Umbilical cord (tissue), 1 donor: ENCODE measurements at regions not wholly inside any gene's neighbourhood (a gene's known extent, or its start where the extent isn't known, plus 50 kb on each side); places are given as distances from the start of the nearest gene placed in this dataset.
"Not testable (repeated sequence)": the region's sequence is repeated elsewhere in the genome, so short reads cannot be mapped to it uniquely, and the experiment has no call there.

Experiments
- DNase-seq: peaks from one replicate; pipeline ENCODE4 v3.0.0-alpha.2; 2015; ENCODE audit warnings: low spot score

DNA sequence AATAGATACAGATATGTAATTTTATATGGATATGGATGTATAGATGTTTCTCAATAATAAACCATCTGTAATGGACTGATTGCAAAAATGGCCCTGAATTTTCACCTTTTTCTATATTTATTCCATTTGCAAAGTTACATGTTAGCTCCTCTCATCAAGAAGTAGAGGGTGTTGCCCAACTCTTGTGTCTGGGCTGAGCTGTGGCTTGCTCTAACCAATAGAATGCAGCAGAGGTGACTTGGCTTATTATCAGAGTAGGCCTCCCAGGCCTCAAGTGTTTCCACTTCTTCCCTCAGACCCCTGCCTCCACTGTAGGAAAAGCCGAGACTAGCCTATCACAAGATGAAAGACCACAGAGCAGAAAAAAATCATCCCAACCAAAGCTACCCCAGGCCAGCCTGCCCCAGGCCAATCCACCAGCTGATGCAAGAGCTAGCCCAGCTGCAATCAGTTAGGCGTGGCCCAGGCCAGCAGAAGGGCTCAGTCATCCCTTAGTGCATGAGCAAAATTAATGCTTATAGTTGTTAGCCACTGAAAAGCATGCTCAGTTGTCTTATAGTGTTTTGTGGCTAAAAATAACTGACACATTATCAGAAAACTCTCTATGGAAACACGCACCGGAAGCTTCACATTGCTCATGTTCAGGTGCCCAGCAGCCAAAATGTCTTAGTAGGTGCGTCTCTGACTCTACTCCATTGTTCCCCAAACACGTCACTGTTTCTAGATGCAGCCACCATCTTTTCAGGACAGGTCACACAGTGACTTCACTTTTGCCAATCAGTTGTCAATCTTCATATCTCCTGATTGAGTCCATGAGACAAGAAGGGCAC is 464.0 kb downstream of the FBXO15 start:
- DNase-seq: no peak

DNA sequence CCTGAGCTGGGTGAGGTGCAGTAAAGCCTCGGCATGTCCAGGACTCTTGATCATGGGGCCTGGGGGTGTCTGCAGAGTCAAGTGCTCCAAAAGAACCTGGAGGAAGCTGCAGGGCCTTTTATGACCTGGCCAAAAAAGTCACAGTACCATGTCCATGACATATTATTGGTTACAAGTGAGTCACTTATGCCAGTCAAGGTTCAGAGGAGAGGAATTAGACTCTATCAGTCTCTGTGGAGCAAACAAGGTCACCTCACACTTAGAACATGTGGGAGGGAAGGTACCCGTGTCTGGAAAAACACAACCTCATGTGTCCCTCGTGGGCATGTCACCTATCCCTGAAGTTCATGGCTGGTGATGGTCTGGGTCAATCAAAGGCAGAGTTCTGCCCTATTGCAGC is 465.7 kb downstream of the FBXO15 start:
- DNase-seq: no peak

DNA sequence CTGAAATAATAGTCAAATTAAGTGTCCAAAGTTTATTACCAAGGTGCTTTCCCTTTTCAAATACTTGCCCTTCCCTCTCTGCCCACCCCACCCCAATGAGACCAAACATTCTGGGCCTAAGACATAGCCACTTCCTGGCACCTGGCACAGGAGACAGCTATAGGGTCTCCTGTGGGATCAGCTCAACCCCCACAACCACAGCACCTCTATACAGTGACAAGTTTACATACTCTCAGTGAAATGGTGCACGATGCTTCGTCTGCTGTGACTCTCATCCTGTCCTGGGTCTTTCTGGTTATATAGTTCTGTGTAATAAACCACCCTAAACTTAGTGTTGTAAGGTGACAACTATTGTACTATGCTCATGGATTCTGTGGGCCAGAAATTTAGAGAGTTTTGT is 466.2 kb downstream of the FBXO15 start:
- no peak for DNase-seq

DNA sequence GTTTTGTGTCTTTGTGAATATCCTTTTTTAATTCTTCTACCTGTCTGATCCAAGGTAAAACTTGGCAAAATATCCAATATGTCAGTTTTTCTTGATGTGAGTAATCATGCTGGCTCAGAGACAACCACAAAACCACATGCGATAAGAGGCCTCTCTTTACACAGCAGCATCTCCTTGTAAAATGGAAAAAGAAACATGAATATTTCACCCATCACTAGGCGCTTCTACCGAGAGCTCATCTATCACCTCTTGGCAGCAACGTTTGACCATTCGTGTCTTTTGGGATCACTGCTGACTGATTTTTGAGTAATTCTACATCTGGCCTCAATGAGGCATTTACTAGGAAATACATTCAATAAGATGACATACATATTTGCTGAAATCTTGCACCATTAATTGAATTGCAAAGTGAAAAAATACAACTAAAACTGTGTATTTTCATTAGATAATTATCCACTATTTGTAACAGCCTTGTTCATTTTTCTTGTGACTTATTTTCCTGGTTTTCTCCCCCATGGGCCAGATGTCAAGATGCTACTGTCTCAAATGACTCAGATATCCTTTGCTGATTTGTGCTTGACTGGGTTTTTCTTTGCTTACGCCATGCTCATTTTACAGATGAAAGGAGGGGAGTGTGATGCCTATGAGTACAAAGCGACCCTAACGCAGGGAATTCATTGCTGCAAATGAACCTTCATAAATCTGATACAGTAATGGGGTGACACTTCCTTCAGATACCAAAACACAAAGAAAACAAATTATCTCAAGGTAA is 467.5 kb downstream of the FBXO15 start:
- DNase-seq: no peak

DNA sequence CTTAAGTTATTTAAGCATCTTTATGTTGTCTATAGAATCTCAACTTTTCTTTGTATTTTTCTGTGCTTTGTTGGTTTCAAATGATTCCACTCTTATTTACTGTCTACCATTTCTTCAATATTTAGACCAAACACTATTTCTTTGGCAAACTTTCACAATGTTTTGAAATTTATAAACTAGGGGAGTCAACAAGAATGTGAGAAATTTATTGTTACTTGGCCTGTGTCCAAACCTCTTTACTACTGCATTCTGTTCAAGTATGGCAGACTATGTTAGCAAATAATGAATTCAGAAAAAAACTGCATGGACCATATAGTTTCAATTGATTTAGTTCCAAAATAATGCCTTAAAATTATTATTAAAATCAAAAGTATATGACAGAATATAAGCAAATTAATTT is 470.2 kb downstream of the FBXO15 start:
- no peak for DNase-seq

DNA sequence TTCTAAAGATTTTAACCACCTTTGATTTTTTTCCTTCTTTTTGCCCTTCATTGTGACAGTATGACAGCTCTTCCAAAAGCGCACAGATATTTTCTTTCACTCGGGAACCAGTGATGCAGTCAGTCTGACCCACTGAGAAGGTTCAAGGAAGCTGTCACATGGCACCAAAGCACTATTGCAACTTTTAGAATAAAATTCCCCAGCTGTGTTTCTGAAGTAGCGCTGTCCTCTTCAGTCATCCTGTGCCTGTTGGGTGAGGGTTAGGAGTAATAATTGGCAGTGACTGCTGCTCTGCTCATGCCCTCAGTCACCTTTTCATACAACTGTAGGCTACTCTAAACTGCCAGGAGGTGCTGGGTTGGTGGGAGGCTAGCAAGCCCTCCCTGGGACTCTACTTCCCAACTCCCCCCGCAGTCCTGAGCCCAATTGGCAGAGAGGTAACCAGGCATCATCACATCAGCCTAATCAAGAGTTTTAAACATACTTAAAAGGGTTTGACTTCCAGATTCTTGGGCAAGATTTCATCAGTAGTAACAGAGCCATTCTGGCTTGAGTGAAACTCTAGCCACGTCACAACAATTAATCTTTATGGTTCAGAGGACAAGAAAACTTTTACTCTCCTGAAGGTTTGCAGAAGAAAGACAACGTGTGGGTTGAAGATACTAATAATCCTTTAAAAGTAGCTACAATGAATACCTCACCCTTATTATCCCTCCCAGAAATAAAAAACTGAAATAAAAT is 473.3 kb downstream of the FBXO15 start:
- no peak for DNase-seq

DNA sequence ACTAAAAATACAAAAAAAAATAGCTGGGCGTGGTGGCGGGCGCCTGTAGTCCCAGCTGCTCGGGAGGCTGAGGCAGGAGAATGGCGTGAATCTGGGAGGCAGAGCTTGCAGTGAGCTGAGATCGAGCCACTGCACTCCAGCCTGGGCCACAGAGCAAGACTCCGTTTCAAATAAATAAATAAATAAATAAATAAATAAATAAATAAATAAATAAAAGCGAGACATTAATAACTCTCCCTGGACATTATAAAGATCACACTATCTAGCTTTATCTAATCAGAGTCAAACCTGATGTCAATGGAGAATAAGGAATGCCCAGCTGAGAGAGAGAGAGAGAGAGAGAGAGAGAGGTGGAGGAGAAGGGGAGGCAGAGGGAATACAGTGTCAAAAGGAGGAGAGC is 476.2 kb downstream of the FBXO15 start:
- DNase-seq: not testable (repeated sequence)

DNA sequence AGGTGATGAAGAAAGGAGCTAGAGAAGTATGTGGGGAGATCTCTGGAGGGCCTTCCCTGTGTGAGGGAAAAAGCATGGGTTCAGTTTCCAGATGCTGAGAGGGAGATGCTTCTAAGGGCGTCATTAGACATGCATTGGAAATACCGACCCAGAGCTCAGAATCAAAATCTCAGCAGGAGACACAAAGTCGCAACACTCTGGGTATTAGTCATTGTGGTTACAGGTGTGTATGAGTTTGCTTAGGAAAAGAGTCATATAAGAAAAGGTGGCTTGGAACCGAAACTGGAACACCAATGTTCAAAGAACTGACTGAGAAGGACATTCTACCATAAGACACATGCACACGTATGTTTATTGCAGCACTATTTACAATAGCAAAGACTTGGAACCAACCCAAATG is 477.1 kb downstream of the FBXO15 start:
- DNase-seq: no peak

DNA sequence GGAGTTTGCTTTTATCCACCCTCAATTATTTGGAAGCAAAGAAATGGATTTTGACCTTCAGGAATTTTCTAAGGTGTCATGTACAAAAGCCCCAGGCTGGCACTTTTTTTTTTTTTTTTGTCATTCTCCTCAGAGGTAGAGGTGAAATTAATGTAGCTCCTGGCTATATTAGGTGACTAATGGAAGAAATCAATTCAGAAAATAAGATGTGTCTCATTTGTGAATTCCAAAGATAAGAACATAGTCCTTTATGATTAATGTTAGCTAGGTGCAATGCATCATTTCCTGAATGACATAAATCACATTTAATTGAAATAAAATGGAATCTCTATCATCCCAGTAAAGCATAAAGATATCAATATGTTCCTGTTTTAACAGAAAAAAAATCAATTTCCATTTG is 477.6 kb downstream of the FBXO15 start:
- no peak for DNase-seq

DNA sequence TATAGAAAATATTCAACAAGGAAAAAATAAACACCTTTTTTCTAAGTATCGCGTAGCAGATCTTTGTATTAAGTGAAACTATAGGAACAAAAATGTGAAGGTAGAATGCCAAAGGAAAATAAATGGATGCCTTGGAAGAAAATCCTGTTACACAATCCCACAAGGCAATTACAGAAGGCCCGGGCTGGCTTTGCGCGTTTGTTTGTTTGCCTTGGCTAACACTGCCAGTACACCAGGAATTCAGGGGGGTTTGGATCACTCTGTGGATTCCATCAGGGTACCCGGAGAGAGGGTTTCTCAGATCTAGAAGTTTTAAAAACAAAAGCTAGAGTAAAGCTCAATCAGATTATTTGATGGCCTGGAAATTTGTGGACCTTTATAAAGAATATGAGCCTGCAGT is 478.3 kb downstream of the FBXO15 start:
- no peak for DNase-seq

DNA sequence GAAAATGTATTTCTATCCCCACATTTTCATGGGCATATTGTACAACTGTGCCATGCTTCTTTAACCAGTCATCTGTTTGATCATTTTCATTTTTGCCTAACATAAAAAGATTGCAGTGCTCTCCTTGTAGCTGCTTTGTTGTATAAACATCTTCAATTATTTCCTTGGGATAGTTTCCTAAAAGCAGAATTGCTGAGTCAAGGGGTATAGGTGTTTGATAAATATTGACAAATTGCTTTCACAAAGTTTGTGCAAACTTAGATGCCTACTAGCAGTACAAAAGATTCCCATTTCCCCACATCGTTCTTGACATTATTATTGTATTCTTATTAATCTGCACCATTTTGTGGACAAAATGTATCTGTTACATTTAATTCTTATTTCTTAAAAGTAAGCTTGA is 479.6 kb downstream of the FBXO15 start:
- no peak for DNase-seq

DNA sequence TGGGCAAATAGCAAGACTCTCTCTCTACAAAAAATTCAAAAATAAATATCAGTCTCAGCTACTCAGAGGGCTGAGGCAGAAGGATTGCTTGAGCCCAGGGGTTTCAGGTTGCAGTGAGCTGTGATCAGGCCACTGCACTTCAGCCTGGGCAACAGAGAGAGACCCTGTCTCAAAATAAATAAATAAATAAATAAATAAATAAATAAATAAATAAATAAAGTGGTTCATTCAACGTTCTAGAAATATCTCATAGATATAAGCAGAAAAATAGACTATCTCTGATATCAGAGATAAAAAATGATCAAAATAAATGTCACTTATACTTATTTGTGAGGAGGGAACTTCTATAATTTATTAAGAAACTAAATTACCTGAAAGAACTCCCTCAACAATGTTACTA is 480.9 kb downstream of the FBXO15 start:
- no peak for DNase-seq

DNA sequence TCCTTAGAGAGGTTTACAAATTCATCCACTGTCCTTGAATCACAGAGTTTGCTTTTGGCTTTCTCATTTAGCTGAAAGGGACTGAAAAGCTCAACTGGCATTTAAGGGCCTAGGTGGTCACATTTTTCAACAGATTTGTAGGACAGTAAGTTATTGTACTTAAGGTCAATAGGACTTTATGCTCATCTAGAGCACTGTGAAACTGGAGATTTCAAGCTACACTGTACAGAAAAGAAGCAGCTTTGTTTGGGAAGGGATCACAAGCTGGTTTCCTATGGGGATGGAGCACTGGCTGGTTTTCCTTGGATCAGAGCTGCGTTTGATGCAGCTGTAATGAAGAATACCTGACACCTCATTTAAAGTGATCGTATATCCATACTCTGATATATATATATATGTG is 482.7 kb downstream of the FBXO15 start:
- no peak for DNase-seq

DNA sequence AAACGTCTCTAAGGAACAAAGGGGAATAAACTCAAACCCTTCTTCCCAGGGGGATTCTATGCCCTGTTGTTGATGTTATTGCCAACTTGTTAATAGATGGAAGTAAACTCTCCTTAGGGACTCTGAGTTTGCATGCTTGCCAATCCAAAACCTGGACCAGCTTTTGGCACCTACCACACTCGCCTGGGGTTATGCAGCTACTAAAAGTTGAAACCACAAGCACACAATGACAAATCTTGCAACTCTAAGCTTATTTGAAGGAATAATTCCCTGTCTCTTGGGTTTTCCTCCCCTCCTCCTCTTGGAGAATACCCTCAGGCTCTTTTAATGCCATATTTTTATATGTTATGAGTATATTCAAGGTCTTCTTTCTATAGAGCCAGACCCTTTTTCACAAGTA is 484.1 kb downstream of the FBXO15 start:
- DNase-seq: no peak

DNA sequence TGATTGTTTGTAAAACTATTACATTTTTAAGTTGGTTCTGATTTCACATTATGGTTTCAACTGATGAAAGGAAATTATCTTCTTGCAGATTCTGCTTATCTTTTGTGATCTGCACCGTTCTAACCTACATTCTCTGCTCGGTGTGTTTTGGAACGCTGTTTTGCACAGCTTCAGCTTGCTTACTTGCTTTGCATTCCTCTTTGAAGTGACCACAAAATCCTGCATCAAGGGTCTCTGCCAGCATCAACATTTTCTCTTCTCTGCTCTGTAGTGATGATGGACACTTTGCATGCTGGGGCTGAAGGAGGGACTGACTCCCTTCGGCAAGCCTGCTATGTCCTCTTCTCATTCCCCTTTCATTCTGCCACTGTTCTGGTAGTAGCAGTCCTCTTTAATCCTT is 485.2 kb downstream of the FBXO15 start:
- no peak for DNase-seq

DNA sequence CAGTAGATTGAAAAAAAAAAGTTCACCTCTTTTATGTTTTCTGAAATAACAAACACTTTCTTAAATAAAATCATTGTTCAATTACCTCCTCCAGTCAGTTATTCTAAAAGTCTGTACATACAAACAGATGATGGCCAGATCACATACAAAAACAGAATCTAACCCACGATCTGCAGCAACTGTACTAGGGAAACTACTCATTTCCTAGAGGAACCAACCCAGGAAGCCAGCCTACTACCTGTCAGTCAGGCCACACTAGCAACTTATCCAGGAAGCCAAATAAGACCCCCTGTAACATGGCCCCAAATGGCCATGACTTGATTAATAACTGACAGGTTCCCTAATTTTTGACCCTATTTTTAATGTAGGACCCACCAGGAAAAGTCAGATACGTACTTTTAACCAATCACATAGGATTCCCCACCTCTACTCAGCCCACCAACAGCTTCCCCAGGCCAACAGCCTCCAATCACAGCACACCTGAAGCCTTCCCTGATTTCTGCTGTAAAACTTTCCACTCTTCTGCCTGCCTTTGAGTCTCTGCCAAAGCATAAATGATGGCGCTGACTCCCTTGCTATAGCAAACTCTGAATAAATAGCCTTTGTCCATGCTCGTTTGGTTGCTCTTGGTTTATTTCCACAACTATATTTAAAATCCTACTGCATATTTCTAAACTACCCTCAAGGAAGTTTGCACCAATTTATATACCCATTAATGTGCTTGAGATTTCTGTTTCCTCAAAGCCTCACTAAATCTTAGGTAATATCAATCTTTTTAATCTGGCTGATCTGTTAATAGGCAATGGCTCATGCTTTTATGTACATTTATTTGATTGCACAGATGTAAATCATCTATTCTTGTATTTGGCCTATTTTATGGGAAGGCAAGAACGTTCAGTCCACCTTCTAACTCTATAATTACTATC is 486.4 kb downstream of the FBXO15 start:
- DNase-seq: no peak

DNA sequence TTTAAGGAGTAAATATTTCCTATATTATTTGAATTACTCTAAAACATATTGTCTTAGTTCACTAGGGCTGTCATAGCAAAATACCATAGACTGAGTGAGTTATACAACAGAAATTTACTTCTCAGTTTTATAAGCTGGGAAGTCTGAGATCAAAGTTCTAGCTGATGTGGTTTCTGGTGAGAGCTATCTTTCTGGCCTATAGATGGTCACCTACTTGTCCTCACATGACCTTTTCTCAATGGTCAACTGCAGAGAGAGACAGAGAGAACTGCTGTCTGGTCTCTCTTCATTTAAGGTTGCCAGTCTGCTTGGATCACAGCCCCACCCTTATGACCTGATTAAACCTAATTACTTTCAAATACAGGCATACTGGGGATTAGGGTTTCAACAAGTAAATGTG is 490.9 kb downstream of the FBXO15 start:
- no peak for DNase-seq

DNA sequence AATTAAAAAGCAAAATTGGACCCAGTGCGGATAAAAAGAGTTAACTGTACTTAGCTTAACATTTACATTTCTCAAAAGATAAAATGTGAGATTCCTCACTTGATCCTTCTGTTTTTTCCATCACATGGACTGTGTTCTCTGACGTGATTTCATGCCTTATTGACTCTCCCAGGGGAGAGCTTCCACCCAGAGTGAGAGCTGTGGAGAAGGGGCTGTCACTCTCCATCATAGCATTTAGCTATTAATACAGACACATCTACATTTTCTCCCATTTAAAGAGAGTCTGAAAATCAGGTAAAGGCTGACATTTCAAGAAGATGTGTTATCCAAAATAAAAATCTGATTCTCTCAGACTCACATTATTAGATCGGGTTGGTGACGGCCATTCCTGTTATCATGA is 493.8 kb downstream of the FBXO15 start:
- DNase-seq: no peak

DNA sequence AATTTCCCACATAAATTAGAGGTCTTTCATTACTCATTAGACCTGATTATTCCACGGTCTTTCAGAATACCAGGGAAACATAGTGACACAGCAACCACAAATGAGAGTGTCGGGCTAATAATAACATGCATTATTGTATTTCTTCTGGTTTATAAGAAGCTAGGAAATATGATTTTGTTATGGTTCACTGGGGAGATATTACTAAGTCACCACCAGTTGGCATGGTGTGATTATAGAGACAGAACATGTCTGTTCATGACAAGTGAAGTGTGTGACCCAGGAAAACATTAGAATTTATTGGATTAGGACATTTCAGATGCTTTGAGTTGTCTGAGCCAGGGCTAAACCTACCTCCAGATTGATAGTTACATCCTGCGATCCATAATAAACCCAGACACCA is 494.4 kb downstream of the FBXO15 start:
- DNase-seq: no peak

DNA sequence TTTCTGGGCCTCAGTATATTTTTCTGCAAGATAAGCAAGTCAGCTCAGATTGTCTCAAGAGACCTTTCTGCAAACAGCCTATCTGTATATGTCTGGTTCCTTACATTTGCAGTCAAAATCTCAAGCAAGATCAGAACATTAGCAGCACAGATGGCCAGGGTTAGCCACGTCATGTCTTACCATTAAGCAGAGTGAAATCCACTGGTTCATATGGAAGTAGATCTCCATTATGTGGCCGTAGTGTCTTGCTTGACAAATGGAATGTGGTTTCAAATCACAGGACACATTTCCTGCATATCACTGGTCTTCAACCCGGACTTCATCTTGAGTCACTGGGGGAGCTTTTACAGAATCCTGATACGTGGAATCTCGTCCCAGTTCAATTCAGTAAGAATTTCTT is 500.2 kb downstream of the FBXO15 start:
- no peak for DNase-seq

DNA sequence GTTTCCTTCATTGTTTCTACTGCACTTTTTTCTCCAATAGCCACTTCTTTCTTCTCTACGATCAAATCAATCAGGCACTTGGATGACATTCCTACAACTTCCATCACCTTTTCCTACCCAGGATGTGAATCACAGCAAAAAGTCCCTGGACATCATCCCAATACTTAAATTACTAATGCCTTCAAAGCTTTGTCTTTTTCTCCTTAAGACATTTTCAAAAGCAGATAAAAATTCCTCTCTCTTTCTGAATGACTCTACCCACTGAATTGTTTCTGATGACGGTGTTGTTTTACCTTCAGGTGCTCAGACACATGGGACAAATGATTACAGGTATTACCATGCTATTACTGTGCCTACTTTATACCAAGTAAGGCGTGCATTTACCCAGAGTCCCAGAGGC is 500.9 kb downstream of the FBXO15 start:
- DNase-seq: no peak
